A673 (cell line): ENCODE measurements at regions not wholly inside any gene's neighbourhood (a gene's known extent, or its start where the extent isn't known, plus 50 kb on each side); places are given as distances from the start of the nearest gene placed in this dataset.

ENCODE experiments used
- EZH2 ChIP-seq: fragments of 200-600 bp; sonication (generic); IDR thresholded peaks from 2 replicates; pipeline ENCODE4 v1.6.1; 2017; ENCODE audit warnings: borderline replicate concordance, low read depth, mild to moderate bottlenecking, mixed read lengths, antibody characterized with exemption, low read length; ENCODE audit not compliant: poor library complexity, severe bottlenecking
- TF ChIP-seq, protein P1 (sequence below): fragments of 300-800, 200-600 bp; sonication (generic); conservative IDR thresholded peaks from 2 replicates; pipeline ENCODE4 v1.5.1; 2017; ENCODE audit warnings: low read depth, mild to moderate bottlenecking, antibody characterized with exemption, low read length, moderate library complexity, mixed read lengths

DNA sequence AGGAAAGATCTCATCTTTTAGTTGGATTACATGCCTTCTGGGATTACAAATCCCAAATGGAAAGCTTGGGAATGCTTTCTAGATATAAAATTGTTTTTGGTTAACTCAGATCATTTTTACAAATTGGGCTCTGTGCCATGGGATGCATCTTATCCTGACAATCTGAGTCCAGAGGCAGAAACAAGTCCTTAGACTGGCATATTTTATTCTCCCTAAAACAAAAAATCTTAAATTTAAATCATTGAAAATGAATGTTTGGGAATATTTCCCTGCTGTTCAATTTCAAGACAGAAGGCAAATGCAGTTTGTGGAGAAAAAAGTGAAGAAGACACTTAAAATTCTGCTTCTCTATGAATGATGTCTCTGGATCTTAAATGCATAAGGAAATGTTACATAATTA is 456.6 kb upstream of the GOT2 start:
- TF ChIP-seq, protein P1, sequence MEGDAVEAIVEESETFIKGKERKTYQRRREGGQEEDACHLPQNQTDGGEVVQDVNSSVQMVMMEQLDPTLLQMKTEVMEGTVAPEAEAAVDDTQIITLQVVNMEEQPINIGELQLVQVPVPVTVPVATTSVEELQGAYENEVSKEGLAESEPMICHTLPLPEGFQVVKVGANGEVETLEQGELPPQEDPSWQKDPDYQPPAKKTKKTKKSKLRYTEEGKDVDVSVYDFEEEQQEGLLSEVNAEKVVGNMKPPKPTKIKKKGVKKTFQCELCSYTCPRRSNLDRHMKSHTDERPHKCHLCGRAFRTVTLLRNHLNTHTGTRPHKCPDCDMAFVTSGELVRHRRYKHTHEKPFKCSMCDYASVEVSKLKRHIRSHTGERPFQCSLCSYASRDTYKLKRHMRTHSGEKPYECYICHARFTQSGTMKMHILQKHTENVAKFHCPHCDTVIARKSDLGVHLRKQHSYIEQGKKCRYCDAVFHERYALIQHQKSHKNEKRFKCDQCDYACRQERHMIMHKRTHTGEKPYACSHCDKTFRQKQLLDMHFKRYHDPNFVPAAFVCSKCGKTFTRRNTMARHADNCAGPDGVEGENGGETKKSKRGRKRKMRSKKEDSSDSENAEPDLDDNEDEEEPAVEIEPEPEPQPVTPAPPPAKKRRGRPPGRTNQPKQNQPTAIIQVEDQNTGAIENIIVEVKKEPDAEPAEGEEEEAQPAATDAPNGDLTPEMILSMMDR, result no peak
- no peak for TF ChIP-seq EZH2
